Stimulated activated CD8-positive, alpha-beta memory T cell treated with anti-CD3 and anti-CD28 coated beads, Interleukin-2, amount 100 ng/mL, for 48 hours (primary cell): ENCODE measurements at regions not wholly inside any gene's neighbourhood (a gene's known extent, or its start where the extent isn't known, plus 50 kb on each side); places are given as distances from the start of the nearest gene placed in this dataset.
"Not testable (repeated sequence)": the region's sequence is repeated elsewhere in the genome, so short reads cannot be mapped to it uniquely, and the experiment has no call there.

Experiments used
- DNase-seq, 2 donors: peaks; one replicate each; pipeline ENCODE4 v3.0.0-alpha.2; 2020; ENCODE audit warnings: low read depth in 2 of 2

GRCh38 chr6:98036344-98036923 lies 753.4 kb upstream of the MMS22L start:
- no peak for DNase-seq

DNA sequence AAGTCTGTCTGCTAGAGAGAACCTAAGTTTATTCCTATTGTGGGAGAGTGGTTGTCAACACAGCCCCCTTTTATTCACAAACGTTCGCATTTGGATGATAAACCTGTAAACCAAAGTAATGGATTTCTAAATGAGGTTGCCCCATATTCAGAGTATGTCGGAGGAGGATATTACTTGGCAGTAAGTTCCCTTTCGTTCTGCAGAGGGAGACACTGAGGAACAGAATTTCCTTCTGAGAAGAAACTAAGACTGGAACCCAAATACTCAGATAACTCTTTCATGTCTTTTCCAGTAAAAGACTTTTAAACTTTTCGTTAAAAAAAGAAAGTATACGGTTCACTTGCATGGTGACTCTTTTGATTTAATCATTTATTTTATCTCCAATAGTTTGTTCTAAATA lies 754.6 kb upstream of the MMS22L start:
- no peak for DNase-seq

- no peak for DNase-seq
Measured at GRCh38 chr6:98039443-98039842, 756.4 kb upstream of the MMS22L start.

DNA sequence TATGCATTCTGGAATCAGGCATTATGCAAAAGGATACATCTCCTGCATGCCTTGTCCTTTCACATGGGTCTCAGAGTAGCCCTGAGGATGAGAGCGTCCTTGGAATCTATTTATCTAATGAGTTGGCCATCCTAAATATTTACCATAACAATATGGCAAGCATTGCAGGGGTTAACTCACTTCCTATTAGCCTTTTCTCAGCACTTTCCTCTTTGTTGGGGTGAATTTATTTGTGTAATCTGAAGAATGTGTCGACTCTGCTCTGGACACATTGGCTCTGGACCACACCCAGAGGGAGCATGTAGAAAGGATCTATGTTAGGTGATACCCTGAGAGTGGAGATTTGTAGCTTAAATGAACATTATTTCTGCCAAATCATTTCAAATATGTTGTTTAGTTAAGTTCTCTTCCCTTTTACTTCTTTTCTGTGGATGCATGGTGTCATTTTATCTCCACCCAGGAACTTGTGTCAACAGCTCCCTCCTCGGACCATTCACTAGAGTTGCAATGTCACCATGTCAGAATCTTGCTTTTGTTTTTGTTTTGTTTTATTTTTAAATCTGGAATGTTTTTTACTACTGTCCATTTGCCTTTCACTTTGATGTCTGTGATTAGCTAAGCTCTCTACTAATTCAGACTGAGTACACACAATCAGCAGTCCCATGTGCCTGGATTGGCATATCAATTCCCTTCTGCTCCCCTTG lies 757.0 kb upstream of the MMS22L start:
- no peak for DNase-seq

DNA sequence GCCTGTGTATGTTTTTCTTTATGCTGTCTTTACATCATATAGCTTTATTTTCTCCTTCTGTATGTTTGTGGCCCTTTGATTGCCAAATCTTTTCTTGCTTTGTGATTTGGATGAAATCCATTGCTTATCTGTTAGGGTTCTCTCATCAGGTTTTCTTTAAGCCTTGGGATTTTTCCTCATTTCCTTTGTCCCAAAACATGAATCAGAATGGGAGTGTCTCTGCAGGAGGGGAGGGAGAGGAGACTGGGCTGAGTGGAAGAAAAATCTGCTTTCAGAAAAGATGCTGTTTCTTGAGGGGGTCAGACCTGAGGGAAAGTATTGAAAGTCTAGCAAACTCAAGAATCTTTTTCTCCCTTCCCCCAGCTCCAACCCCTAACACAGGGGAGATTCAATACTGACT lies 758.0 kb upstream of the MMS22L start:
- DNase-seq, result no peak

DNA sequence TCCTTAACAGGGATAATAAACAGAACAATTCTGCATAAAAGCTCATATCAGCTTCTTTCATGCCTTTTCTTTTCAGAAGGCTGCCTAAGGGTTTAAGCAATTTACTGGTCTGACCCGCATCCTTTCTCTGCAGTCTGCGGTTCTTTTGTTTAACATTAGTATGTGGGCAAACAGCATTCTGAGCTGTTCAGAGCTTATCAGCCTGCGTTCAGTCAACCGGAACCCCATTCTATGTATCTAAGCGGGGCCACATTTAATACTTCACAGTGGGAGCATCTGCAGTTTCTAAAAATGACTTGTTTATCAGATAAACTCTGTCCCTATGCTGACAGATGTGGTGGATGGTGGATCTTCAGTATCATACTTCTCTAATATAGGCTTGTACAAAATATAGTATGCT lies 758.9 kb upstream of the MMS22L start:
- no peak for DNase-seq

GRCh38 chr6:98044151-98044561 lies 761.1 kb upstream of the MMS22L start:
- no peak for DNase-seq

DNA sequence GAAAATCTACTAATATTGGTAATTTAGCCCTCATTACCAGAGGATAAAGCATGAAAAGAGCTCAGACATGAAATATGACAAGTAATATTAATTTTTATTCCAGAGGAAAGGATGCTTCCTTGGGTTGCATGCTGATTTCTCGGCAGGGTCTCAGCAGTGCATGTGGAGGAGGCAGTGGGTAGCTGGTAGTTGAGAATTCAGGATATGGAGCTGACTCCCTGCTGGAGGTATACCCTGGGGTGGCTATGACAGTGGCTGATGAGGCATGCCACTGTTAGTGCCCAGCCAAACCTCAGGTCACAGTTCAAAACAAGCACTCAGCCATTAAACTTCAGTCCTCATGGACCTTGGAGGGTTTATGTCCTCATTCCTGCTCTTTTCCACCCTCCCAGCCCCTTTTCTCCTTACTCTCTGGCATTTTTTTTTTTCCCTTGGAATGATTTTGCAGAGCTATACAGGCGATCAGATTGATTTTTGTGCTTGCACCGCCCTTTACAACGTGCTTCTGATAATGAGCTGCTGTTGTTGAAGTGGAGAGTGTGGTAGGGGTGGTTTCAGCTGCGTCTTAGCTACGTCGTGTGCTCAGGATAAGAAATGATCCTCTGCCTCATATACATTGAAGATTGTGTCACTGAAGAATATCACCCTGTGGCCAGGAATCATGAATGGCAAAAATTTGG lies 761.9 kb upstream of the MMS22L start:
- DNase-seq, result no peak

DNA sequence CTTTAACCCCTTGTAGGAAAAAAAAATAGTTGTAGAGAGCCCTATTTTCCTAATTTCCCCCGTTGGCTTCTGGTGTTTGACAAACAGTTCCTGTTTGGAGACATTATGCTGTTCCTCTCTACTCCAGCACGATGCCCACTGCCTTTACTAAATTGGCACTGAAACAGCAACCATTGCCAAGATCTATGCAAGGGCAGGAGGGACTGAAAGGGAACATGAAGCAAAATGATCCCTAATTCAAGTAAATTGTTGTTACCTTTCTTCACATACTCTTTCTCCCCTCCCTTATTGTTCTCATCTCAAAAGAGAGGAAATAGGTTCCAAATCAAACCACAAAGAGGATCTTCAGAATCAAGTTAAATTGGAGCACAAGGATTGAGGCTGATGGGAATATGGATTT lies 764.1 kb upstream of the MMS22L start:
- no peak for DNase-seq

- DNase-seq, result no peak
Measured at GRCh38 chr6:98047871-98048270, 764.9 kb upstream of the MMS22L start.

- no peak for DNase-seq
Measured at GRCh38 chr6:98054453-98054852, 771.4 kb upstream of the MMS22L start.

DNA sequence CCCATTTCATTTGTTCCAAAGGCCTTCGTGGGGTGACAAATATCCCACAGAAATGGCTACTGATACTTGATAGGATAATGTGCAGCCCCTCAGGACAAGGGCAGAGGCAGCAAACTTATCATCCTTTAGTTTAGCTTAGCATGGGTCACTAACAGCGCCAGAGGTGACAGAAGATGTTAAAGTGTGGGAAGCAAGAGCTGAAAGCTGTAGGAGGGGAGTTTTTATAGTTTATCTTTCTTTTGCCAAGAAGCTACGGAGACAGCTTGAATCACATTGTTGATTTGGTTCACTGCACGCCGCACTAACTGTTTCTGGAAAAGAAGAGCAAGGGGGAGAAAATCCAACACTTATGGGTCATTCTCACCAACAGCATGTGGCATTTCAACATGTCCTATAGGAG lies 773.9 kb upstream of the MMS22L start:
- DNase-seq, result no peak

DNA sequence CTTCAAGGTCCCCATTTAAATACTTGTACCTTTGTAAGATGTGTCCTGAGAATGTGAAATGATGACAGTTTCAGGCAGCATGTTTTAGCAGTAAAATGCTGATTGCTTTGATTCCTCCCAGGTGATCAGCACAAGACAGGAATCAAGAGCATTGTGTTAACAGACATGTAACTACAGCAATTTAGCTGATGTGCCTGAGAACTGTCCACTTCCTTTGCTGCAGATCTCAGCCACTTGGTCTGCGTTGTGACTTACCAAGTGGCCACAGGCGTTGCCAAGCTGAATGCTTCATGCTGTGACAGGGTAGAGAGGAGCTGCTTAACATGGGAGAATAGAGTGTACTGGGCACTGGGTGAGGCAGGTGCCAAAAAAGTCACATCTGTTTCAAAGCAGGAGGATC lies 767.0 kb upstream of the POU3F2 start:
- no peak for DNase-seq

DNA sequence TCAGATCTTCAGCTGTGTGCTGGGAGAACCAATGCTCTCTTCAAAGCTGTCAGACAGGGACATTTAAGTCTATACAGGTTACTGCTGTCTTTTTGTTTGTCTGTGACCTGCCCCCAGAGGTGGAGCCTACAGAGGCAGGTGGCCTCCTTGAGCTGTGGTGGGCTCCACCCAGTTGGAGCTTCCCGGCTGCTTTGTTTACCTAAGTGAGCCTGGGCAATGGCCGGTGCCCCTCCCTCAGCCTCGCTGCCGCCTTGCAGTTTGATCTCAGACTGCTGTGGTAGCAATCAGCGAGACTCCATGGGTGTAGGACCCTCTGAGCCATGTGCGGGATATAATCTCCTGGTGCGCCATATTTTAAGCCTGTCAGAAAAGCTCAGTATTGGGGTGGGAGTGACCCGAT lies 745.8 kb upstream of the POU3F2 start:
- not testable (repeated sequence) for DNase-seq

DNA sequence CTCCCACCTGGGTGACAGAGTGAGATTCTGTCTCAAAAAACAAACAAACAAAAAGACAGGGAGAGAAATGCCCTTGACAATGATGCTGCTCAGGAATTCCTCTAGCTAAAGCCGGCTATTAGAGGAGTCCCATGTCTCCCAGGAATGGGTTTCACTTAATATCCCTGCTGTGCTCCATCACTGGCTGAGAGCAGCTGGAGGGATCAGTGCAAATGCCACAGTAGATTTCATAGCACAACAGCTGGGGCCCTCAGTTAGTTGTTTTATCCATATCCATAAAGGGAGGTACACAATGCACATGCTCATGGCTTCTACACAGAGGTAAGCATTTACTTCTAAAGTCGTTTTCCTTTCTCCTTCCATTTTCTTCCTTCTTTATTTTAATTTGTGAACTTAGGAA lies 742.0 kb upstream of the POU3F2 start:
- DNase-seq, result no peak

DNA sequence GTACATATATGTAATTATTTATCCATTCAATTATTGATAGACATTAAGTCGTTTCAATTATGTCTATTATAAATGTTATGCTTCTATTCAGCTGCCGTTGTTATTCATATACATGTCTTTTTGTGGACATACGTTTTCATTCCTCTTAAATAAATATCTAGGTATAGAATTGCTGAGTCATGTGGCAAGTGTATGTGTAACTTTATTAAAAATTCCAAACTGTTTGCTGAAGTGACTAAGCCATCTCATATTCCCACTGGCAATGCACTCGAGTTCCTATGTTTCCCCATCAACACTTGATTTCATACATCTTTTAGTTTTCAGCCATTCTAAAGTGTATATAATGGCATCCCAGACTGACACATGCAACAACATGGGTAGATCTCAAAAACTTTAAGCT lies 739.7 kb upstream of the POU3F2 start:
- DNase-seq, result no peak

DNA sequence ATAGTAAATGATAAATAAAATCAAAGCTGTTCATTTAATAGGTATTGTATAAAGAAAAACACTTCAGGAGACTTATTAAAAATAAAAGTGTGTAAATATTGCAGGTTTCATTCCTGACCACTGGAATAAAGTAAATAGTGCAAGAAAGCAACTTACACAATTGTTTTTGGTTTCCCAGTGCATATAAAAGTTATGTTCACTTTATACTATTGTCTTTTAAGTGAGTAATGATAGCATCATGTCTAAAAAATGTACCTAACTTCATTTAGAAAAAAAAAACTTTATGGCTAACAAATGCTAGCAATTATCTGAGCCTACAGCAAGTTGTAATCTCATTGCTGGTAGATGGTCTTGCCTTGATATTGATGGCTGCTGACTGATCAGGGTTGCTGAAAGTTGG lies 726.6 kb upstream of the POU3F2 start:
- DNase-seq, result no peak

DNA sequence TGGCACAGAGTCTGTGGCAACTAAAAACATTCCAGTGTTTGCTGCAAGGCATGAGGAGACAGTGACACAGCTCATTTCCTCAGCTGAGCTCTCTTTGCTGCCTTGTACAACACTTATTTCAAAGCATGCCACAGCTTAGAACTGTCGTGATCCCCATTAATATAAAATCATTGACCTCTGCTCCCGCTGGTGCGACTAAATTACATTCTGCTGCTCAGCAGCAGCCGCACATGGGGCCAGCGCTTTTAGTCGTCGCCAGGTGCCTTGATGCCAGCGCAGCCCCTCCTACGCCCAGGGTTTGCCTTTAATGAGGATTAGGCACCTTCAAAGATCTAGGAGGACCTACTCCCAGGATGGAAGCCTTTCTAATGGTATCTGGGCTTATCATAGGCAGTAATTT lies 717.9 kb upstream of the POU3F2 start:
- DNase-seq, result no peak

DNA sequence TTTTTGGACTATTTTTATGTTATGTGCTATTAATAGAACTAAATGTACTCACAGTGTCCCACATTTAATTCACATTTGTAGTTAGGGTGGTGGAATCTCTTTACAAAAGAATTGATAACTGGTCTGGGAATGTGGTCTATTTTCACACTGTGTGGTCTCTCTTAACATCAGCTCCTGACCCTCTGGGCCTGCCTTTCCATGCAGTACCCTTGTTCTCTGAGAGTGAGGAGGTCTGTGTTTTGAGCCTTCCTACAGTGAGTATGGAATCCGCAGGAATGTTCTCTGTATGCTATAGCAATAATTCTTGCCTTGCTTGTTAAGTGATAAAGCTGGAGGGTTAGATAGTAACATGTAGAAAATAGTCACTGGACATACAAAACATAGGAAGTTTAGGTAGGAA lies 717.3 kb upstream of the POU3F2 start:
- DNase-seq, result no peak

DNA sequence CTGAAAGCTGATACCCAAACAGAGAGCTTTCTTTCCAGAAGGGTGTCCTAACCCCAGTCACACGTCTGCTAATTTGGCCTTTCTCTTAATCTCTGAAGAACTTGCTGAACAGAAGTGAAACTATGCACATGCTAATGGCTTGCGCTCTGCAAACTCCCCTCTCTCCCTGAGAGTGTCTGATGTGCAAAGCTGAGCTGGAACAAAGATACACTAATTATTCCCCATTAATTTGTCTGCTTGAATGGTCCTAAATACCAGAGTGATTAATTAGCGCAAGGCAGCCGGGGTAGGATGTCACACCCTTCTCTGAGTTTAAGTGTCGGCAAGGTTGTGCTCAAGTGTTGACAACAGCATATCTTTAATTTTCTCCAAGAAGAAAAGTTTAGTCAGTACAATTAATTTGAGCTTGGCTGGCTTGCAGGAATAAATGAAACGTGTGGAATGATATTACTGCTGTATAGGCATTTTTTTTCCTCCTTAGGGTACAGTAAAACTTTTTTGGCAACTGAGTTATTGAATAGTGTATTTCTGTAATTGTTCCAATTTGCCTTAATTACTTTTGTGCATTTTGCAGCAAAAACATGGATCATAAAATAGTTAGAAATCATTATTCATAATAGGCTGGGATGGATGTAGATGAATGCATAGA lies 715.9 kb upstream of the POU3F2 start:
- no peak for DNase-seq

DNA sequence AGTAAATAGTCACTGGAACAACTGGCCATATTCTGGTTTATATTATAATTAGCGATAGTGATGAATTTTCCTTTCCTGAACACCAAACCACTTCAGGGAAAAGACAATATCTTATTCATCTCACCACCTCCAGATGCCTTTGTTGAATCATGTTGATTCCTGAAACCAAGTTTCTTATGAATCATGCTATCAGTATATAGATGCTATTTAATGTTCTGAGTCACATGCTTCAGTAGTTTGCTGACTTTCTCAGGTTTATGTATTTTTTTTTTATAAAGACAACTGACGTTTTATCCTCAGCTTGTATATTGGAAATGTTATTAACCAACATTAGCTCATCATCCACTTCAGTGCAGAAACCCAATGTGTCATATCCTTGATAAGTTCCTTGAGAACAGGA lies 710.2 kb upstream of the POU3F2 start:
- DNase-seq, result no peak

DNA sequence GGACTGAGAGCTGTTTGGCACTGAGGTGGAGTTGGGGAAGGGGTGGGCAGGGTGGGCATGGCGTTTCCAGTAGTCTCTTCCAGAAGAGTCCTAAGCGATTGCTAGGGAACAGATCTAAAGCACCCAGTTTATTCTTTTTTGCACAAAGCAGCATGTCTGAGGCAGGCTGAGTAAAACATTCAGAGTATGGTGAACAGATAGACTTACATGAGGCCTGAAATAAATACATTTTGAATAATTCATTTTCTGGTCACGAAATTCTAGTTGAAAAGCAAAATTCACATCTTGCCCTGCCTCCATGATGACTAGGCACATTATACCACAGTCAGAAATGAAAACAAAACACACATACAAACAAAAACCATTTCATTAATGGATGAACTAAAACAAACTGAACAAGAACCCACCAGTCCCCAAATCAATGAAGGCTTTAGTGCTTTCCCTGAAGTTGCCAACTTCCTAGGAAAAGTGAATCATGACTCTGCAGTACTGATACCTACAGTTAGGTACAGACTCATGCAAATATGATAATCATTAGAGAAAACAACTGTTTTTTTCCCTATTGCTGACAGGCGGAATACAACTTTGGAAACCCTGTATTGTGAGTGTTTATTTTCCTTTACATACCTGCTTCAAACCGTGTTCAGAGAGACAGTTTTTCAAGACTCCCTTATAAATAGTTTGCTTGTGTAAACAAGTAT lies 702.9 kb upstream of the POU3F2 start:
- DNase-seq, result no peak
